Muscle of leg (tissue), 3 donors: ENCODE measurements at regions not wholly inside any gene's neighbourhood (a gene's known extent, or its start where the extent isn't known, plus 50 kb on each side); places are given as distances from the start of the nearest gene placed in this dataset.
"Not testable (repeated sequence)": the region's sequence is repeated elsewhere in the genome, so short reads cannot be mapped to it uniquely, and the experiment has no call there.

ENCODE experiments used
- DNase-seq: peaks from one replicate; pipeline ENCODE4 v3.0.0; 2013
- H3K27ac ChIP-seq: one replicate; pipeline ENCODE4 v1.5.1; 2013; ENCODE audit warnings: mild to moderate bottlenecking, low read length, control low read depth
- H3K27me3 ChIP-seq: one replicate; pipeline ENCODE4 v1.6.1; 2013; ENCODE audit warnings: low read length; ENCODE audit not compliant: control insufficient read depth, insufficient read depth
- H3K36me3 ChIP-seq: one replicate; pipeline ENCODE4 v1.6.1; 2013; ENCODE audit warnings: low read length; ENCODE audit not compliant: control insufficient read depth, insufficient read depth
- H3K4me1 ChIP-seq: one replicate; pipeline ENCODE4 v1.6.1; 2013; ENCODE audit warnings: low read length; ENCODE audit not compliant: control insufficient read depth, insufficient read depth
- H3K4me3 ChIP-seq: one replicate; pipeline ENCODE4 v1.5.1; 2013; ENCODE audit warnings: low read length, control low read depth
- H3K9me3 ChIP-seq: replicated peaks from 2 replicates; pipeline ENCODE4 v1.6.1; 2013; ENCODE audit warnings: low read depth, low read length; ENCODE audit not compliant: control insufficient read depth
- WGBS: methylation state at CpG from one replicate; pipeline ENCODE4 v1.1.5; 2013; ENCODE audit warnings: missing lambda C conversion rate; ENCODE audit not compliant: insufficient coverage; 5-methylcytosine and 5-hydroxymethylcytosine counted together

DNA sequence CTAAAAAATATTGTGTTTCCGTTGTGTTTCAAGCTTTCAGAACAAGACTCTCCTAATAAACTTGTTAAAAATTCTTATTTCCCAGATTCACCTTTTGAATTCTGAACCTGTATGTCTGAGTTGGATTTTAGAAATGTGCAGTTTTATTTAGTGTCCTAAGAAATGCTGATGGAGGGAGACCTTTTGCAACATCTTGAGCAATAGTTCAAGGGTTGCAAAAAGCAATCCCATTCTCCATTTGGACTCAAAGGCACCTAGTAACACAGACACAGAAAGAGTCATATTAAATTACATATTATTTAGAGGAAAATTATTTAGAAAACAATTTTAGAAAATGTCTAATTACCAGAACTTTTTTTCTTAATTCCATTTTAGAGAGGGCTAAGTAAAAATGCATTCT lies 448.5 kb downstream of the FRK start:
- DNase-seq: no peak
- H3K4me3 ChIP-seq: no peak overlapping the region
- WGBS: no CpG with 5 or more reads among the region's 1 CpG
- H3K9me3 ChIP-seq: no peaks in the 10 kb centered on the region
- H3K27me3 ChIP-seq: no peaks in the 10 kb centered on the region
- peaks cover 2% of the 10 kb centered on the region for H3K4me1 ChIP-seq
- H3K27ac ChIP-seq: no peak overlapping the region
- H3K36me3 ChIP-seq: no peaks in the 10 kb centered on the region

DNA sequence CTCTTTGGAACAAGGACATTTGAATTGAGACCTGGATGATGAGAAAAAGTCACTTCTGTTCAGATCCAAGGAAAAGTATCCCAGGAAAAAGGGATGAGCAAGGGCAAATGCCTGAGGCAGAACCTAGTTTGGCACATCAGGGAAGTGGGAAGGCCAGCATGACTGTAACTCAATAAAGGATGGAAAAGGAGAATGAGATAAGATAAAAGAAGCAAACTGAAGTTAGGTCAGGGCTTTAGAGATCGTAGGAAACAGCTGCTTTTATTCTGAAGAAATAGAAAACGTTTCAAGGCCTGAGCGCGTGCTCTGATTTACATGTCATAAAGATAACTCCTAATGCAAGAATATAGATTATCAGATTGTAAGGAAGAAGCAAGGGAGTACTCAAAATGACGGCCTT lies 450.0 kb downstream of the FRK start:
- peaks cover 2% of the 10 kb centered on the region for H3K4me1 ChIP-seq
- H3K4me3 ChIP-seq: no peak overlapping the region
- H3K9me3 ChIP-seq: no peaks in the 10 kb centered on the region
- H3K27me3 ChIP-seq: no peaks in the 10 kb centered on the region
- no peak overlapping the region for H3K27ac ChIP-seq
- WGBS: 90% methylated on average over 1 of the region's 5 CpGs
- no peaks in the 10 kb centered on the region for H3K36me3 ChIP-seq
- DNase-seq: no peak

DNA sequence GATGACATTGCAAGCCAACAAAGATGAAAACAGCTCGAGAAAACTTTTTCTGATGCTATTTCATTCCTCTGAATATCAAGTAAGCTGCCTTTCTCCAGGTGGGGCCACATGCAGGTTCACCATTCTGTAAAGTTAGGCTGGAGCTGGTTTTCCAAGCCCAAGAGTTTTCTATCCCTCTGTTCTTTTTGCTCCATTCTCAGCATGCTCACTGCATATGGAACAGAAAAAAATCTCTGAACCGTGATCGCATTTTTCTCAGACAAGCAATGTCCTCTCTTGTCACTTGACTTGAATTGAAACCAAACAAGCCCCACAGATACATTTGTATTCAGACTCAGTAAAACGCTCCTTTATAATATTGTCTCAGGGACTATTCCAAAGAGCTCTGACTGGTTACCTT lies 451.6 kb downstream of the FRK start:
- 84% methylated on average over 3 of the region's 4 CpGs for WGBS
- H3K9me3 ChIP-seq: no peaks in the 10 kb centered on the region
- no peak overlapping the region for H3K4me3 ChIP-seq
- H3K27ac ChIP-seq: no peak overlapping the region
- no peak for DNase-seq
- peaks cover 2% of the 10 kb centered on the region for H3K4me1 ChIP-seq
- H3K36me3 ChIP-seq: no peaks in the 10 kb centered on the region
- no peaks in the 10 kb centered on the region for H3K27me3 ChIP-seq

DNA sequence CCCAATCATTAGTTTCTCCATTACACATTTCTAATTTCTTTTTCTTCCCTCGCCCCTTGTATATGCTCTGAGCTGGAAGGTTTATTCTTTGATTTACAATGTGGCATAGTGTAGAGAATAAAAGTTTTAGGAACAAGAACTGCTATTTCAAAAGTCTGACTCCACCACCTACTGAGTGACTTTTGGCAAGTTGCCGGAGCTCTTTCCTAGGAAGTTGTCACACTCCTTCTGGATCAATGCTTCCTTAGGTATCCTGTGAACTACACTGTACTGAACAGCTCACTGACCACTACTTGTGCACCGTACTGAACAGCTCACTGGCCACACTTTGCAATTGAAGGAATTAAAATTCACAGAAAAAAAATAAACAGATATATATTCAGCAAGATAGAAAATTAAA lies 458.2 kb downstream of the FRK start:
- Histone ChIP-seq H3K4me1 (no peaks in the 10 kb centered on the region), H3K36me3 (no peaks in the 10 kb centered on the region)

DNA sequence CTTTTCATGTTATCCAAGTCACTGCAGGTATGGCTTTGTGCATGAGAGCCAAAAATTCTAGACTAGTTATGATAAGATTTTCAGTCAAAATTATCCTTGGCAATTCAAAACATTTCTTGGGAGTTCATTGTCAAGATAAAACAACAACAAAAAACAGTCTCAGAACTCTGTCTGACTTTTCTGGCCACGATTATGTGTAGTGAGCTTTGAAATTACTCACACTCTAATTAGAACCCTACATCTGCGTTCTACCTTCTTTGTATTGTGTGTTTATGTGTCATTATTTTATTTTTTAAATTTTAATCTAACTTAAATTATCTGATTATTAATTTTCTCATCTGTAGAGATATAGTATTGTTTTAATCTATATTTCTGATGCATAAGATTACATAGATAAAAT lies 459.2 kb downstream of the FRK start:
- Histone ChIP-seq H3K4me3 (no peak overlapping the region), H3K9me3 (no peaks in the 10 kb centered on the region), H3K27ac (no peak overlapping the region), H3K27me3 (no peaks in the 10 kb centered on the region), H3K4me1 (no peaks in the 10 kb centered on the region), H3K36me3 (no peaks in the 10 kb centered on the region)
- DNase-seq: no peak
- WGBS: no CpG with 5 or more reads among the region's 2 CpGs

More for the DNA sequence above, 458.2 kb downstream of the FRK start:
- no peaks in the 10 kb centered on the region for H3K9me3 ChIP-seq
- DNase-seq: no peak
- H3K27me3 ChIP-seq: no peaks in the 10 kb centered on the region
- no peak overlapping the region for H3K4me3 ChIP-seq
- H3K27ac ChIP-seq: no peak overlapping the region
- WGBS: 56% methylated on average over 1 of the region's 3 CpGs

GRCh38 chr6:115601064-115601463 lies 459.6 kb downstream of the FRK start:
- H3K27me3 ChIP-seq: no peaks in the 10 kb centered on the region
- no peak for DNase-seq
- no peaks in the 10 kb centered on the region for H3K36me3 ChIP-seq
- no peak overlapping the region for H3K4me3 ChIP-seq
- H3K27ac ChIP-seq: no peak overlapping the region
- H3K4me1 ChIP-seq: no peaks in the 10 kb centered on the region
- no CpG with 5 or more reads among the region's 1 CpG for WGBS
- no peaks in the 10 kb centered on the region for H3K9me3 ChIP-seq

DNA sequence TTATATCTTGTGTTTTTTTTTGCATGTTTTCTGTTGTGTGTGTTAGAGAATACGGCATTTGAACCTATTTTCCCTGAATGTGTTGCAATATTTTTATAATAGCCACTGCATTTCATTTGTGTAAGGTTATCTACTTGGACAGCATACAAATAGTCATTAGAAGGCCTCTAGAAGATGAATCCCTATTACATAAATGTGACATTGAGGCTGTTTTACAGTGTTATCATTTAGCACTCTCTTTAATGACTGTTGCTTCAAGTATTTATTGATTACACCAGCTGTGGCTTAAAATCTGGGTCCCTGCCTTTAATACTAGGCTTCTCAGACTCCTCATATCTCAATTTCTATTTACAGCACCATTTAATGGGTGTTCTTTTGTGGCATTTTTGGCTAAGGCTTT lies 465.8 kb downstream of the FRK start:
- no peaks in the 10 kb centered on the region for H3K9me3 ChIP-seq
- WGBS: no CpG with 5 or more reads among the region's 1 CpG
- H3K36me3 ChIP-seq: no peaks in the 10 kb centered on the region
- no peaks in the 10 kb centered on the region for H3K27me3 ChIP-seq
- H3K4me3 ChIP-seq: no peak overlapping the region
- no peaks in the 10 kb centered on the region for H3K4me1 ChIP-seq
- no peak for DNase-seq
- no peak overlapping the region for H3K27ac ChIP-seq

DNA sequence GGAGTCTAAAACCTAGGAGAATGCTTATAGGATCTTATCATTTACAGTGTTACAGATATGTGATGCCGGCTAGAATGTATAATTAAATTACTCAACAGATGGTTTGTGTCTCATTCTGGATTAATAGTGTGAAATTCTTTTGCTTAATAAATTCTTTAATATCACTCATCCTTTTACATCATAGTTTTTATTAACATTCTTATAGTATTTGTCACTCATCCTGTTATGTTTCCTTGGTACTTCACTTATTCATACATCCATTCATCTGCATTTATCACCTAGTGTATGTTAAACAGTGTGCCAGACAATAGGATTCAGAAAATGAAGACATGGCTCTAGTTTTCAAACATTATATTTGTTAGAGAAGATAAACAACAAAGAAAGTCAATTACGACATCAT lies 468.7 kb downstream of the FRK start:
- no peak for DNase-seq
- Histone ChIP-seq H3K36me3 (no peaks in the 10 kb centered on the region), H3K27ac (no peak overlapping the region), H3K4me1 (no peaks in the 10 kb centered on the region), H3K27me3 (no peaks in the 10 kb centered on the region), H3K9me3 (no peaks in the 10 kb centered on the region), H3K4me3 (no peak overlapping the region)
- no CpG with 5 or more reads among the region's 2 CpGs for WGBS

DNA sequence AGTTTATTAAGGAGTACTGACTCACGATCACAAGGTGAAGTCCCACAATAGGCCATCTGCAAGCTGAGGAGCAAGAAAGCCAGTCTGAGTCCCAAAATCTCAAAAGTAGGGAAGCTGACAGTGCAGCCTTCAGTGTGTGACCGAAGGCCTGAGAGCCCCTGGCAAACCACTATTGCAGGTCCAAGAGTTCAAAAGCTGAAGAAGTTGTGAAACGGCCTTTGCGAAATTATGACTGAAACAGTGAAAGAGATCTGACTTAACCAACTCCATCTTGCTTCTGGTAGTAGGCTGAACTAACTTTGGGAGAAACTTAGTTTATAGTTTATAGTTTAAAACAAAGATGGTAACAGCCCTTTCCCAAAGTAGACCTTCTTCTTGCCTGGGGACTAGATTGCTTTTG lies 471.6 kb downstream of the FRK start:
- H3K27me3 ChIP-seq, H3K4me1 ChIP-seq, DNase-seq, H3K27ac ChIP-seq, H3K36me3 ChIP-seq, H3K9me3 ChIP-seq, H3K4me3 ChIP-seq: not testable (repeated sequence)
- WGBS: 69% methylated on average over 2 of the region's 4 CpGs

DNA sequence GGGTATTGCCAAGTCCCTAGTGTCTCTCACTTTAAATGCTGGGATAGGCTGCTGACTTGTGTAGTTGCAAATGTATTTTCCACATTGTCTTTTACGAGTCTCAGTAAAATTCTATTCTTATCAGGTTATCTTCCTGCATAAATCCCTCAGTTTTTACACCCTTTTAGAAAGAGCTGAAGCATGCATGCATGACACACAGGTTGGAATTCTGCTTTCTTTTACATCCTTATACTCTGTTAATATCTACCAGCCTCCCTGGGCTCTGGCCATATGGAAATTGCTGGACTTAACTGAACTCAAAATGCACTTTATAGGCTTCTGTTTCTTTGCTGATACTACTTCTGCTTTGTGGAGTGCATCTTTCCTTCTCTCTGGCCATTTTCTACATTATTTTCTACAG lies 477.4 kb downstream of the FRK start:
- Histone ChIP-seq H3K4me3 (no peak overlapping the region), H3K27ac (no peak overlapping the region), H3K4me1 (no peaks in the 10 kb centered on the region), H3K36me3 (no peaks in the 10 kb centered on the region), H3K27me3 (no peaks in the 10 kb centered on the region), H3K9me3 (no peaks in the 10 kb centered on the region)
- WGBS: no CpG with 5 or more reads among the region's 1 CpG
- DNase-seq: no peak

DNA sequence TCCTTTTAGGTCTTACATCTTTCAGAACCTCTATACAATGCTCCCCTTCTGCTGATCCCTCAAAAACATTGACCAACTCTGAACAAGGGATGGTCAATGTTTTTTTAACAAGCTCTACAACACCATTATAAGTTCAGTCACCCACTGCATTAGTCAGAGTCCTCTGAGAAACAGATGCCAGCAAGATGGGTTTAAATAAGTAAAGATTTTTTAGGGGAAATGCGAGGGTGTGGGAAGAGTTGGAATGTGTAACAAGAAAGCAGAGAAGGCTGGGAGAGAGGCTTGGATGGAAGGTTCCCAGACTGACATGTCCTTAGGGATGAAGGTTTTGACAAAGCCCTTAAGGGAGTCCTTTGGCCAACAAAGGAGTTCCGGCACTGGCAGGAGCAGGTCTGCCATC lies 478.3 kb downstream of the FRK start:
- H3K4me1 ChIP-seq: no peaks in the 10 kb centered on the region
- no peak for DNase-seq
- H3K27ac ChIP-seq: no peak overlapping the region
- H3K27me3 ChIP-seq: no peaks in the 10 kb centered on the region
- no peaks in the 10 kb centered on the region for H3K36me3 ChIP-seq
- H3K4me3 ChIP-seq: no peak overlapping the region
- H3K9me3 ChIP-seq: no peaks in the 10 kb centered on the region
- 90% methylated on average over 2 of the region's 2 CpGs for WGBS
